GM18870 (cell line): ENCODE measurements at regions not wholly inside any gene's neighbourhood (a gene's known extent, or its start where the extent isn't known, plus 50 kb on each side); places are given as distances from the start of the nearest gene placed in this dataset.
"Not testable (repeated sequence)": the region's sequence is repeated elsewhere in the genome, so short reads cannot be mapped to it uniquely, and the experiment has no call there.

Experiments used
- ATAC-seq: cut with Tn5 transposase; IDR thresholded peaks from one replicate; pipeline ENCODE4 v1.9.1; 2021; ENCODE audit warnings: moderate library complexity; ENCODE audit not compliant: unreplicated experiment

DNA sequence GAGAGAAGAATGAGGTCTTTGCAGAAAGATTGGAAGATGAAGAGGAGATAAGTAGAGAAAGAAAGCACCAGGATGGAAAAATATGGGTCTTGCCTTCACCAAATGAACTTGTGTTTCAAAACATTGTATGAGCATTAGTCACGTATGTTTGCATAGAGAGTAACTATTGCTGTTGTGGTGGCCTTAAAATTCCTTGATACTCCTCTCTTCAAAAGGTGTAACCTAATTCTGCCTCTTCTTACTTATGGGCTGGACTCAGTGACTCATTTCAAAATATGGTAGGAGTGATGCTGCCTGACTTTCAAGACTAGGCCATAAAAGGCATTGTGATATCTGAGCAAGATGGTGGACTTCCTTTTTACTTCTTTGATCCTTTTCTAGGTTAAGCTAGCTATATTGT, 228.7 kb upstream of the ZNF385D start:
- no peak for ATAC-seq

DNA sequence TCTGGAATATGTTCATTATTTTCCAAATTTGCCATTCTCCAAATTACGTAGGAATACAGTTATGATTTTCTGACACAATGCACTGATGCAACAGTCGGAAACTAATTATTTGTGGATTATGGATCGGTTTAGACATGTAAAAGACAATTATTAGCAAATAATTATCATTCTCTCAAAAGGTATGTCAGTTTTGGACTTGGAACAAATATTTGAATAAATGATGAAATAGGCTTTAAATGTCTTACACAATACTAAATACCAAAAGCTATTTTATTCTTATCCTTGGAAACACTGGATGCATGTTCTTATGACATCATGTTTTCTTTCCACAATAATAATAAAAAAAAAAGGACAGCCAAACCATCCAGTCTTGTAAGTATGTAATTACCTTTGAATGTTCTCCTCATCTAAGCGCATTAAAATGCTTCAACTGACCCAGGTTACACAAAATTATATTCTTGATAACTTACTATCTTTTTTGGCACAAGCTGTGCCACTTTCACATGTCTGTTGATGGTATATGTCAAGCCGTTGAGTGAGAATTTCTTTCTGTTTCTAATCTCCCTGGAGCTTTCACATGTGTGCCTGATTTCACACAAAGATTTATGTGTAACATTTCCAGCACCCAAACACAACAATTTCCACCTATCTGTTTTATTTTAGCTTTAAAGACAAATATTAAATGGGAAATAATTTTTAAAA, 238.5 kb upstream of the ZNF385D start:
- no peak for ATAC-seq

DNA sequence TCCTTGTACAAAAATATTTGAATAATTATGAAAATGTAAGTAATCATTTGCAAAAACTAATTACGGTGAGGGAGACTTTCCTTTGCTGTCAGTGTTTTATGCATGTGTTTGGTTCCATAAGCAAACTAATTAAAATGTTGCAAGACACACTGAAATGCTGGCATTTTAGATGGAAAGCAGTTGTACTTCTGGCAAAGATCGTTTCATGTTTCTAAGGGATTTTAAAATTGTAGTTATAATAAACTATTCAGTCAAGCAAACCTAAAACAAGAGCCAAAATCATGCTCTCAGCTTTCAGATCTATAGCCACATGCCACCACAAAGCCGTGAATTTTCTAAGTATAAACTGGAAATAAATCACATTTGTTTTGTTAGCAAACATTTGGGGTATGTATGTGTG, 240.1 kb upstream of the ZNF385D start:
- no peak for ATAC-seq

DNA sequence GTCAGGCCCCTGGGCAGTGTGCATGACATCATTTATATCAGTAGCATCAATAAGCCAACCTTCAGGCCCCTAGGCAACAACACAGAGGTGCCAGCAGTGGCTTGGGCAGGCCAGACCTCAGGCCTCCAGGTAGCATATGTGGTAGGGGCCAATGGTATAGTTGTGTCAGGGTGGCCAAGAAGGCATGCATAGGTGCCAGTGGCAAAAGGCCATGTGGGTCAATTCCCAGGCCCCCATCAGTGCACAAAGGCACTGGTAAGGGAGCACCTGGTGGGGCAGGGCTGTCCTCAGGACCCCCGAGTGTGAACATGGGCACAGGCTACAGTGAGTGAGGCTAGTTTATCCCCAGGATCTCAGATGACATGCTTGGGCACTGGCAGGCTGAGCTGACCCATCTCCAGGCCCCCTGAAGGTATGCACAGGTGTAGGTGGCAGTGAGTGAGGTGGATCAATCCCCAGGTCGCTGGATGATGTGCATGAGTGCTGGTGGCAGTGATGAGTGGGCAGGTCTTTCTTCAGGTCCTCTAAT, 244.1 kb upstream of the ZNF385D start:
- ATAC-seq, result no peak

DNA sequence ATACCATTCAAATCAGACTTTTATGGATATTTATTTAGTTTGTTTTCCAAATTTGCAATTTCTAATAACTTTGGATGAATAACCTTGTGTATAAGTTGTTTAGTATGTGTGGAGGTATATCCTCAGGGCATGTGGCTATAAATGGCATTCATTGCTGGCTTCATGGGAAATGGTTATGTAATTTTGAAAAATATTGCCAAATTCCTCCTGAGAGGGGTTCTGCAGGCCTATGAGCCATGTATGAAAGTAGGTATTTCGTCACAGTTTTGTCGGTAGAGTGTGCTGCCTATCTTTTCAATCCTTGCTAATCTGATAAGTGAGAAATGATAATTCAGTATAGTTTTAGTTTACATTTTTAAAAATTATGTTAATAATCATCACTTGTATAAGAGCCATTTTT, 256.4 kb upstream of the ZNF385D start:
- ATAC-seq, result no peak

DNA sequence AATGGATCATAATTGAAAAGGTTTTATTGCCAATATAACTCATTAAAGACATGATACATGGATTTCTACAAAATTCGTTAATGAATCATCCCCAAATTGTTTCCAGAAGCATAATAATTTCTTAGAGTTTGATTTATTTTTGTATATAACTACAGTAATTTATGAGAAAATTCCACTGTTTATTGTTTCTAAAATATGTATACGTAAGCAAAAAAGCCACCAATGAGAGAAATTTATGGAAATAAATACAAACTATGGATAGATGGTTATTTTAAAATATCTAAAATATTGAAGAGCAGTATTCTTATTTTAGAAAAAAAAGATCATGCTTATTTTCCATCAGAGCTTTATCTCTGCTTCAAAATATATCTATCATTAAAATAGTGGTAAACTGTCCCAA, 260.0 kb upstream of the ZNF385D start:
- no peak for ATAC-seq

DNA sequence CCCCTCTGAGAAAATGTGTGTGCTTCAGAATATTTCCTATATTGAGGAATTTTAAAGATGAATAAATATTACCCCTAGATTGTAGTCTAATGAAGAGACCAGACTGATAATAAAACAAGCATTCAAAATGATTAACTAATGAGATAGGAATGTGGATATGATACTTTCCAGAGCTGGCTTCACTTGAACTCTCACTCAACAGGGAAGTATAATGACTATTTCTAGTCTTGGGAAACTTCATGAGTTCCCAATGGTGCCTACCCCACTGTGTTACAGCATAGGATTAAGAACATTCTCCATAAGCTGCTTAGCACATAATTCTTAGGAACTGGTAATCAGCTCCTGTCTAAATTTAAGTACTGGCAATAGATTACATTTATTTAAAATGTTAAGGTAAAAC, 261.5 kb upstream of the ZNF385D start:
- ATAC-seq, result no peak

DNA sequence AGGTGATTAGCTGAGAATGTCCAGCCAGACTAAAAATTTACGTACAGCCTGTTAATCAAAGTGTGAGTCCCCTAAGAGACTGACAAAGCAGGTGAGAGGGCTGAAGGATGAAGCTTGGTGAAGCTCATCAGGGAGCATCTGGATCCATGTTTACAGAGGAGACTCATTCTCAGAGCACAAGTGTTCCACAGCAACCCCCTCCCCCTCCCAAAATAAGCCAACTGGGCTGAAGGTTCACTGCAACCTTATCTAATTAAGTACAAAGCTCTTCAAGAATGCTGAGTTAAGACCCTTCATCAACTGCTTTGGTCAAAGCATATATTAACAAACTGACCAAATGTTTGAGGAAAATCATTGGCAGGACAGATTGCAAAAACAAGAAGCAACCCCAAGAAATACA, 262.6 kb upstream of the ZNF385D start:
- ATAC-seq, result no peak

DNA sequence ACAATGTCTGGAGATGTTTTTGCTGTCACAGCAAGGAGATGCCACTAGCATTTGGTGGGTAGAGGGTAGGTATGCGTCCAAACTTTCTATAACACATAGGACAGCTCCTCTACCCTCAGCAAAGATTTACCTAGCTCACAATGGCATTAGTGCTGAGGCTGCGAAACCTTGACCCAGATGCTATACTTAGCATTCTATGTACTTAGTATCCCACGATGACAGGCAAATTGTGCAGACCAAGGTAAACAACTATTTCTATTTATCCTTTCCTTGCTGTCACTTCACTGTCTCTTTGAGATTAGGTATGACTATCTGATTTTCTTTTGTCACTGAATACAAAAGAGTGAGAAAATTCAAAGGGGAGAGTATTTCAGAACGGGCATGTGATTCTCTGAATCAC, 265.2 kb upstream of the ZNF385D start:
- ATAC-seq, result no peak

DNA sequence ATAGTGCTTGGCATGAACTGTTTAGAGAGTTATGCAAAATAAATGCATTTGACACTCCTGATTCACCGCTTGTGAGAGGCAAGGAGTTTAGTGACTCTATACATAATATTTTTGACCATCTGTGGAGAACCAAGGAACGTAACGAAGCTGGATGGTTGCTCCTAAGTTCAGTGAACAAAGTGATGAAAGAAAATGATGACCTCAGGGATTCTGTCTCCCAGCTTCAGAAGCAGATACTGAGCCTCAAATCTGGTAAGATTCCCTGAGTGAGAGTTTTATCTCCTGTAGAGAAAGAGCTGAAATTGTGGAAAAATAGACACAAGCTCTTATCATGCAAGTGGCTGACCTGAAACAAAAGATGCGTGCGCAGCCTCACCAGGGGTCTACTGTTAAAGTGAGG, 273.6 kb upstream of the ZNF385D start:
- ATAC-seq, result not testable (repeated sequence)

DNA sequence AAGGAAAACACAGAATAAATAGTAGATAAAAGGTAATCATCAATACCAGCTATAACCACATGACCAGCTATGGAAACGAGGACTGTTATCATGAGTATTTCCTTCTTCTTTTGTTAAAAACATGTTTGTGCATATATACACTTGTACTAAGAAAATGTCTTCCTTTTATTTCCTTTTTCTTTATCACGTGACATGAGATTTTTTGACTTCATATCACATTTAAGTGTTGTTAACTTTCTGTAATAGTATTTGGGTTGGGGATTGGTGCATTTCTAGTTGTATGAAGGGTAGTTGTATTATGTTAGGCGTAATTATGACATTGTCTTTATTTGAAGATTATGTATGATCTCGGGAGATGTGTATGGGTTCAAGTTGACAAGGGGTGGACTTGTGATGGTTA, 278.5 kb upstream of the ZNF385D start:
- no peak for ATAC-seq

DNA sequence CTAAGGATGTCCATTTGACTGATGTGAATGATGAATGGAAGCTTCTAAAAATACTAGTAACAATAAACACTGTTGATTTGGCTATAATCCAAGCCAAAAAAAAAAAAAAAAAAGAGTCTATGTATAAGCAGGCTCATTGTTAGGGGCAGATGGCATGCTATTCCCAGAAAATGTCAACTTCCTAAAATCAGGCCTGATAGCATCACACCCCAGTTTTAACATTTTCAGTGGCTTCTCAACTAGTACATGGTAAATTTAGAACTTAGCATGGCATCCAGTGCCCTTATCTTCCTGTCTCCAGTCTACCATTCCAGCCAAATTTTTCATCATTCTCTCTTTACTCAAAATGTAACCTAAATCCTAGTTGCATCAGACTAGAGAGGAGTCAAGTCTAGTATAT, 288.2 kb upstream of the ZNF385D start:
- ATAC-seq, result no peak

DNA sequence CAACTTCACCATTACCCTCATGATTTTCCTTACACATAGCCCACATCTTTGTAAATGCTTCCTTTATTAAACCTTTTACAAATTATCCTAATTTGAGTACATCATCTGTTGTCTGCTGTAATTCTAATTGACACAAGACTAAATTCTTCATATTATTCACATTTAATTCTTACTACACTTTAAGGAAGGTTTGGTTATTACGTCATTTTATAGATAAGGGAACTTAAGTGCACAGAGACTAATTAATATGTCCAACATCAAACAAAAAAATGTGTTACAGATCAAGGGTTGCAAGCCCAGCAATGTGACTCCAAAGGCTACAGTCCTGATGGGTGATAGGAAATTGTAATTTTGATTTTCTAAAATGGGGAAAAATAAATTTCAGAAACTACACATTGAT, 289.1 kb upstream of the ZNF385D start:
- ATAC-seq, result no peak

DNA sequence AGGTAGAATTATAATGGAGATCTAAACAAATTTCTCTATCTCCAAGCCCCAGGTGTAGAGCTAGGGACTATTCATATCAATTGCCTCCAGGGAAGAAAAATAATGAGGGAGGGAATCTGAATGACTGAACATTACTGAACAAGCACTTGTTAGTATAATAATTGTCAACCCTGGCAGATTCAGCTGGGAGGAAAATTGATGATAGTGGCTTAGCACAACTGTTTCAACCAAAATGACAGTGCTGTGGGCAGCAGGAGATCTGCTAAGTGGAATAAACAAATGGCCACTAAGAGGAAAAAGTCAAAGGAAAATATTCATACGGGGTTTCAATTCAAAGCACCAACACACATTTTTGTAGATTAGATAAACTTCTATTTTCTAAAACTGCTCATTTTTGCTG, 294.9 kb upstream of the ZNF385D start:
- ATAC-seq, result no peak

DNA sequence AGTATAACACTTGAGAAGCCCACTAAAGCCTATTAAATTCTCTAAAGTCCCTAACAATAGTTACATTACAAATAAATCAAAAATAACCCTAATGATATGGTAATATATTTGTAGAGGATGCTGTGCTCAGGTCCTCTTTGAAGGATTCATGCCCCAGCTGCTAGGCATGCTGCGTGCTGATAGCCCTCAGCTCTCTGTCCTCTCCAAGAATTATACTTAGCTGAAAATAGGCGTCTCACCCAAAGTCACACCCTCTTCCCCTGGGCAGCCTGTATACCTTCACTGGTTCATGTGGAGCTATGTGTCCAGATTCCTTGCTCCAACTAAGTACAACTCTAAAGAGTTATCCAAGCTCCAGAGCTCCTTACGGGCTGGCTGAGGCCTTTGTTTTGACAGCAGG, 312.5 kb upstream of the ZNF385D start:
- ATAC-seq, result no peak

DNA sequence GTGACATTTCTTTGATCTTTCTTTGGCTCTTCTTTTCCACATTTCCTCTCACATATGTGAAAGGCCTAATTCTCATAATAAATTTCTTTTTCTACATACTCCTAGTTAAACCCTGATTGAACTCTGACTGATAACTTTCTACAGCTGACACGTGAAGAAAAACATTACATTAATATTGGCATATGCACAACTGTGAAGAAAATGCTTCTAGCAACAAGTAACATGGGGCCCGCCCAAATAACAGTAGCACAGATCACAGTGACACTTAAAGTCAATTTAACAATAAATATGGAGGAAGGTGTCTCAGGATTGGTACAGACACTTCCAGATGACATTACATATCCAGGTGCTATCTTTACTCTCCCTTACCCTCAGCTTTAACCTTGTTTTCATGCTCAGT, 317.6 kb upstream of the ZNF385D start:
- ATAC-seq, result no peak

DNA sequence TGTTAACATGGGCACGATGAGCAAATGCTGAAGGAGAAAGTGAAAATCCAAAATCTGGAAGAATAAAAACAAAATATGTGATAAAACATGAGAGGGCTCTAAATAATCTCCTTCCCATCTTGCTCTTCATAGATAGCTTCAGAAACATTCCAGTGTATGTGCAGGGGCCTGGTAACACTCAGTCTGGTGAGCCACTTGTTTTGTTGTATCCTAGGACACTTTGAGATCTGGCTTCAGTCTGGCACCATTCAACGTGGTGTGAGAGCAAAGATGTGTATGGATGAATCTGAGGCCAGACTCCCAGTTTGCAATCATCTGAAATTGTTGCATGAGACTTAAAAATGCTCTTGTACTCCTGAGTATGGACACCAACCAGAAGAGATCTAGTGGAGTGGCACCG, 337.2 kb upstream of the ZNF385D start:
- no peak for ATAC-seq

DNA sequence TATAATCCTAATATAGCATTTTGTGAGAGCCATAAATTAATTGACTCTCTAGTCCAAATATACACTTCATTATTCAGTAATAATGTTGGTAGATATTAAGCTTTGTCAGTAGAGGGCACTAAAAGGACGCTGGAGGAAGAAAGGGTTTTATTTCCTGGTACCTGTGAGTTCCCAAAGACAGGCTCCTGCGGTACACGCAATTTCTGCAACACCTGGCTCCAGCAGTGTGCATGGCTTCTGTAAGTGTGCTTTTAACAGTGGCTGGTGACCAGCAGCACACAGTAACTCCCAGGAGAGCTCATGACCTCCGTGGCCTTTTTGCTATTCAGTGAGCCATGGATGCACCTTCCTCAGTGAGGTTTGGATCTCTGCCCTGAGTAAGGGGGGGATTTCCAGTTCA, 338.3 kb upstream of the ZNF385D start:
- peak; percentile 90 for ATAC-seq

DNA sequence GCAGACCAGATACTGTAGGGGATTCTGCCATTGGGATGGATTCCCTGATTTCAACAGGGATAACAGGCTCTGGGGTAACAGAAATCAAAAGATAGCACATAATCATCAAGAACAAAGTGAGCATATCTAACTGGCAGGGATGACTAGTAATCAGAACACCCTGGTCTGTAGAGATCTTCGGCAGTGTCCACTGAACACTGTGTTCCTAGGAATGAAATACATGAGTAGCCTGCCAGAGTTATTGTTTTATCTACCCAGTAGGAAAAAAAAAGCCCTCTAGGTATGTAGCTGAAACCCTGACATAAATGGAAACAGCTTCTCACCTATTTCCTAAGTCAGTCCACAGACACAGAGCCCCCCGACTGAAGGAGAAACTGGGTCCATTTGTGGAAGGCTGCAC, 340.3 kb upstream of the ZNF385D start:
- ATAC-seq, result no peak

DNA sequence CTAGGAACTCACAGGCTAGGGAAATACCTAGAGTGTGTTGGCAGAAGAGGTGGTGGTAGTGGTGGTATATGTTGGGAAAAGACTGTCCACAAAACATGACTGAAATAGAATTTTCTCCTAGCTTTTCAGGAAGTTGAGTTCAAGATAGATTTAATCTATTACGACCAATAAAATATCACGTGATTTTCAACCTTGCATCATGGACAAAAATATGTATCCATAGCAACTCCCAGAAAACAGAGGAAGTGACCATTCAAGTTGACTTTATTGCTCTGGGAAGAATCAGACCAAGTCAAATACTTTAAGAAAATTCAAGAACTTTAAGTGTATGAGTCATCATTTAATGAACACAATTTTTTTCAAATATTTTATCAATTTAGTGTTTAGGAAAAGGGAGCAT, 347.0 kb upstream of the ZNF385D start:
- ATAC-seq, result no peak

DNA sequence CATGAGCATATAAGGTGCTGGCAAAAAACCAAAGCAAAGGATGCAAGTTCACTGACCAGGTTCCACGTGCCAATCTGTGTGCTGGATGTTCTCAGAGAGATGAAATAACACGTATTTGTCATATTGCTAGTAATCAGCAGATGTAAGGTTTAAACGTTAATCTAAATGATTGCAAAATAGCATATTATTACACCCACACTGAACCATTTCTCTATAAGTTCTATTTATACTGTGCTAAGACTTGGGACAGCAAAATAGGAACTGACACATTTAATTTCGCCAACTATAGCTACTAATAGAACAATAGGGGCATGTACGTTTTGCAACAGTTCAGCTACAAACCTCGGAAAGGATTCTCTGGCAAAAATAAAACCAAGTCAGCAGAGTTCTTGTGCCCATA, 350.3 kb upstream of the ZNF385D start:
- ATAC-seq, result no peak

DNA sequence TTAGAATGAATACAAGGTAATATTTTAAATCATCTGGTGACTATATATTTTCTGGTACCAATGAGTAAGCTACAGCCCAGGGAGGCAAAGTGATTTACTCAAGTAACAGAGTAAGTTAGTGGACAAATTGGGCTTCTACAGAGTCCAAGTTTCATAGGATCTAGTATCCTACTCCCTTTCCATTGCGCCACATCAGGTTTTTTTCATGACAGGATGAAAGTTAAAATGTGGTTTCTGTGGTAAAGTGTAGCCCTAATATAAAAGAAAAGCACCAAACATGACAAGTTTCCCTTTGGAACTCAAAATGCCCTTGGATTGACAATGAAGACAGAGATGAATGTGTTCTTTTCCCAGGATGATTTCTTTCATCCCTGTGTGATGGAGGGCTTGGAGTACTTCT, 350.8 kb upstream of the ZNF385D start:
- ATAC-seq, result no peak

DNA sequence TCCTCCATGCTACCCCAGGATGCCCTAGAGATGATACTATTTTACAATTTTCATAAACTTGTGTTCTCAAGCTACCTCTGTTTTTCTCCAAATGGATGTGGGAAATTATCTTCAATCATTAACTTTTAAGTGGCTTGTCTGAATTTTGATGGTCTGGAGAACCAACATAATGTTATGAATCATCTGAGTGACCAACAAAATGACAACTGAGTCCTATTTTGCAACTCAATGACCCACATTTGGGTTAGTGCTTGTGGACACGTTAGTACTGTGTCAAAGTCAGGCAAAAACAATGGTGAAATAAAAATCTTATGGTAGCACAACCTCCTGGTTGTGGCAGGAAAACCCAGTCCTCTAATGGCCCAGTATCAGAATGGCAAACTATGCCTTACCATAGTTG, 352.4 kb upstream of the ZNF385D start:
- no peak for ATAC-seq
